Fibroblast of lung (primary cell): ENCODE measurements at regions not wholly inside any gene's neighbourhood (a gene's known extent, or its start where the extent isn't known, plus 50 kb on each side); places are given as distances from the start of the nearest gene placed in this dataset.

Experiments used
- DNase-seq, 2 donors: peaks; one replicate each; pipeline versions ENCODE4 v3.0.0 to v3.0.0-alpha.2; 2010; ENCODE audit warnings: low read depth in 2 of 2
- H2AFZ ChIP-seq: 2 replicates; pipeline ENCODE4 v1.5.1; 2012; ENCODE audit warnings: low read length, control low read depth, inconsistent platforms
- H3K27ac ChIP-seq: 2 replicates; pipeline ENCODE4 v1.5.1; 2011; ENCODE audit warnings: low read length, control low read depth; ENCODE audit not compliant: insufficient read depth
- H3K27me3 ChIP-seq: 2 replicates; pipeline ENCODE4 v1.5.1; 2011; ENCODE audit warnings: mild to moderate bottlenecking, low read length; ENCODE audit not compliant: control insufficient read depth, insufficient read depth
- H3K36me3 ChIP-seq: 2 replicates; pipeline ENCODE4 v1.5.1; 2011; ENCODE audit warnings: low read length; ENCODE audit not compliant: control insufficient read depth, insufficient read depth
- H3K4me1 ChIP-seq: 2 replicates; pipeline ENCODE4 v1.5.1; 2011; ENCODE audit warnings: low read length; ENCODE audit not compliant: control insufficient read depth, insufficient read depth; ENCODE audit errors: extremely low read depth
- H3K4me2 ChIP-seq: 2 replicates; pipeline ENCODE4 v1.5.1; 2011; ENCODE audit warnings: low read length, control low read depth; ENCODE audit not compliant: insufficient read depth; ENCODE audit errors: extremely low read depth
- H3K4me3 ChIP-seq, 4 experiments: fragments of 200-600 bp in 1 of 4; sonication (generic) in 1 of 4; replicated peaks in 1 of 4; 2 replicates each; pipeline ENCODE4 v1.5.1; 2011 to 2016; ENCODE audit warnings: low read length in 4 of 4, low read depth in 3 of 4, mild to moderate bottlenecking in 3 of 4, control low read depth in 2 of 4, inconsistent platforms in 1 of 4, mixed read lengths in 1 of 4; ENCODE audit not compliant: insufficient read depth in 1 of 4; ENCODE audit errors: control extremely low read depth in 1 of 4
- H3K79me2 ChIP-seq: 2 replicates; pipeline ENCODE4 v1.5.1; 2012; ENCODE audit warnings: mild to moderate bottlenecking, low read length, inconsistent platforms; ENCODE audit not compliant: control insufficient read depth, insufficient read depth
- H3K9ac ChIP-seq: 2 replicates; pipeline ENCODE4 v1.5.1; 2011; ENCODE audit warnings: mild to moderate bottlenecking, low read length, control low read depth; ENCODE audit not compliant: insufficient read depth
- H3K9me3 ChIP-seq: 2 replicates; pipeline ENCODE4 v1.5.1; 2012; ENCODE audit warnings: low read depth, low read length; ENCODE audit not compliant: control insufficient read depth, insufficient read depth
- H4K20me1 ChIP-seq: 2 replicates; pipeline ENCODE4 v1.5.1; 2011; ENCODE audit warnings: low read length; ENCODE audit not compliant: control insufficient read depth, insufficient read depth; ENCODE audit errors: extremely low read depth
- CTCF ChIP-seq, 2 donors: IDR thresholded peaks in 1 of 2; conservative IDR thresholded peaks in 1 of 2; 1 replicate in 1 of 2; 2 replicates in 1 of 2; pipeline ENCODE4 v1.5.1; 2011 to 2012; ENCODE audit warnings: low read length in 2 of 2, control low read depth in 1 of 2, inconsistent platforms in 1 of 2, low read depth in 1 of 2, mild to moderate bottlenecking in 1 of 2
- EZH2 ChIP-seq: IDR thresholded peaks from 2 replicates; pipeline ENCODE4 v1.5.1; 2012; ENCODE audit warnings: low read length, control low read depth, mild to moderate bottlenecking; ENCODE audit errors: missing control alignments

GRCh38 chr9:99345451-99345850, 123.4 kb downstream of the SEC61B start:
- no peaks in the 10 kb centered on the region for H3K36me3 ChIP-seq
- no peaks in the 10 kb centered on the region for H3K79me2 ChIP-seq
- H3K4me3 ChIP-seq = no peak overlapping the region
- no peaks in the 10 kb centered on the region for H4K20me1 ChIP-seq
- H3K9me3 ChIP-seq = no peaks in the 10 kb centered on the region
- no peak overlapping the region for H3K9ac ChIP-seq
- no peak overlapping the region for H3K27ac ChIP-seq
- H3K4me2 ChIP-seq = no peak overlapping the region
- no peaks in the 10 kb centered on the region for H3K27me3 ChIP-seq
- no peak for DNase-seq
- TF ChIP-seq EZH2 (no peak), CTCF (conservative IDR thresholded peaks at IDR 0.05 in 1 of 2, IDR thresholded peaks at IDR 0.05 in 1 of 2; ENCODE audit: low read depth in 1 of 2, low read length in 2 of 2) (no peak)
- peaks cover 5% of the 10 kb centered on the region for H3K4me1 ChIP-seq
- H2AFZ ChIP-seq = no peak overlapping the region

- DNase-seq = peak; percentile 52 to 60
- no peaks in the 10 kb centered on the region for H3K79me2 ChIP-seq
- no peak overlapping the region for H3K27ac ChIP-seq
- no peaks in the 10 kb centered on the region for H3K27me3 ChIP-seq
- no peak for TF ChIP-seq EZH2
- no peak for TF ChIP-seq CTCF (conservative IDR thresholded peaks at IDR 0.05 in 1 of 2, IDR thresholded peaks at IDR 0.05 in 1 of 2; ENCODE audit: low read depth in 1 of 2, low read length in 2 of 2)
- no peak overlapping the region for H3K4me3 ChIP-seq
- no peaks in the 10 kb centered on the region for H4K20me1 ChIP-seq
- H3K9me3 ChIP-seq = no peaks in the 10 kb centered on the region
- H3K4me2 ChIP-seq = no peak overlapping the region
- peaks cover 5% of the 10 kb centered on the region for H3K4me1 ChIP-seq
- no peaks in the 10 kb centered on the region for H3K36me3 ChIP-seq
- H3K9ac ChIP-seq = no peak overlapping the region
- H2AFZ ChIP-seq = no peak overlapping the region
Measured at GRCh38 chr9:99345942-99346341, 123.9 kb downstream of the SEC61B start.

- no peak overlapping the region for H3K4me2 ChIP-seq
- H3K9me3 ChIP-seq = no peaks in the 10 kb centered on the region
- no peaks in the 10 kb centered on the region for H4K20me1 ChIP-seq
- H3K9ac ChIP-seq = no peak overlapping the region
- no peak overlapping the region for H3K27ac ChIP-seq
- no peak overlapping the region for H2AFZ ChIP-seq
- H3K27me3 ChIP-seq = no peaks in the 10 kb centered on the region
- H3K79me2 ChIP-seq = no peaks in the 10 kb centered on the region
- TF ChIP-seq EZH2 (no peak), CTCF (conservative IDR thresholded peaks at IDR 0.05 in 1 of 2, IDR thresholded peaks at IDR 0.05 in 1 of 2; ENCODE audit: low read depth in 1 of 2, low read length in 2 of 2) (no peak)
- H3K4me1 ChIP-seq = peaks cover 8% of the 10 kb centered on the region
- no peaks in the 10 kb centered on the region for H3K36me3 ChIP-seq
- DNase-seq = no peak
- H3K4me3 ChIP-seq = no peak overlapping the region
Measured at GRCh38 chr9:99347568-99347967, 125.5 kb downstream of the SEC61B start.
